NT2/D1 (cell line): ENCODE measurements at regions not wholly inside any gene's neighbourhood (a gene's known extent, or its start where the extent isn't known, plus 50 kb on each side); places are given as distances from the start of the nearest gene placed in this dataset.

ENCODE experiments used
- SUZ12 ChIP-seq: IDR thresholded peaks from 2 replicates; pipeline ENCODE4 v1.6.1; 2011; ENCODE audit not compliant: insufficient read length, insufficient read depth; ENCODE audit errors: extremely low read depth
- YY1 ChIP-seq: IDR thresholded peaks from 2 replicates; pipeline ENCODE4 v1.6.1; 2011; ENCODE audit not compliant: insufficient read length, insufficient read depth
- ZNF274 ChIP-seq: IDR thresholded peaks from 2 replicates; pipeline ENCODE4 v1.6.1; 2011; ENCODE audit warnings: mild to moderate bottlenecking, low read depth, low read length

DNA sequence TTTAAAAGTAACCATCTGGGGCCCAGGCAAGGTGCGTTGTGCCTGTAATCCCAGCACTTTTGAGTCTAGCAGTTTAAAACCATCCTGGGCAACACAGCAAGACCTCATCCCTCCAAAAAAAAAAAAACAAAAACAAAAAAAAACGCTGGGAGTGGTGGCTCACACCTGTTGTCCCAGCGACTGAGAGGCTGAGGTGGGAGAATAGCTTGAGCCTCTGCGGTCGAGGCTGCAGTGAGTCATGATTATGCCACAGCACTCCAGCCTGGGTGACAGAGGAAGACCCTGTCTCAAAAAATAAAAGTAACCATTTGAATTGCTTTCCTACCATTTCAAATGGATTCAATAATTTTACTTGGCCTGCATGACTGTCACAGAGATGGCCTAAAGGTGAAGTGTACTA is 186.5 kb upstream of the ATP2B1 start:
- no peak for TF ChIP-seq YY1
- no peak for TF ChIP-seq SUZ12
- TF ChIP-seq ZNF274 = no peak
